ENCODE measurements at regions not wholly inside any gene's neighbourhood (a gene's known extent, or its start where the extent isn't known, plus 50 kb on each side); places are given as distances from the start of the nearest gene placed in this dataset.

DNA sequence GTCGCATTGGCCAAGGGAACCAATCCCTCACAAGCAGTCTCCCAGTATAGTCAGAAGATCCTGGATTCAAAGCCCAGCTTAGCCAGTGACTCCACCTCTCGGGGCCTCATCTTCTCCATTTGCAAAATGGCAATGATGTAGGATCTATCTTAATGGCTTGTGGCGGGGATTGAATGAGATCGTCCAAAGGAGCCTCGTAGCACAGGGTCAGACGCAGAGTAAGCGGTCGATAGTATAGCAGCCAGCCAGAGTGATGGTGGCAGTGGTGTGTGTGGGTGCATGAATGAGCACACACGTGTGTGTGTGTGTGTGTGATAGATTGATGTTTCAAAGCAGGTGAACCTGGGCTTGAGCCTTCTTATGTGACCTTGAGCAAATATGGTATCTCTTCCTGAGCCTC is 79.8 kb upstream of the WNT4 start:
- no peak for DNase-seq

- DNase-seq, result no peak
These were observed 80.3 kb upstream of the WNT4 start for GRCh38 chr1:22223176-22223575.

GRCh38 chr1:22224091-22224490 is 81.2 kb upstream of the WNT4 start:
- DNase-seq, result no peak

DNA sequence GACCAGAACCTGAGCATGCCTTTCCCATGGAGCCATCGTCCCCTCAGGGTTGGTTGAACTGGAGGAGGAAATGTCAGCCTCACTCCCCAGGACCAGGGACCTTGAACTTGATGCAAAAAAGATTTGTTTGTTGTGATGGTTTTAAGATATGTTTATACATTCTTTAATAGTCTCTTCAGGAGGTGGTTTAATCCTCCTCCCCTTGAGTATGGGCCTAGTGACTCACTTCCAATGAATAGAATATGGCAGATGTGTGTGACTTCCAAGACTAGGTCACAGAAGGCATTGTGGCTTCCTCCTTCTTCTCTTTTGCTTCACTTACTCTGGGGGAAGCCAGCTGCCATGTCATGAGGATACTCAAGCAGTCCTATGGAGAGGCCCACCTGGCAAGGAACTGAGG is 81.7 kb upstream of the WNT4 start:
- no peak for DNase-seq

DNA sequence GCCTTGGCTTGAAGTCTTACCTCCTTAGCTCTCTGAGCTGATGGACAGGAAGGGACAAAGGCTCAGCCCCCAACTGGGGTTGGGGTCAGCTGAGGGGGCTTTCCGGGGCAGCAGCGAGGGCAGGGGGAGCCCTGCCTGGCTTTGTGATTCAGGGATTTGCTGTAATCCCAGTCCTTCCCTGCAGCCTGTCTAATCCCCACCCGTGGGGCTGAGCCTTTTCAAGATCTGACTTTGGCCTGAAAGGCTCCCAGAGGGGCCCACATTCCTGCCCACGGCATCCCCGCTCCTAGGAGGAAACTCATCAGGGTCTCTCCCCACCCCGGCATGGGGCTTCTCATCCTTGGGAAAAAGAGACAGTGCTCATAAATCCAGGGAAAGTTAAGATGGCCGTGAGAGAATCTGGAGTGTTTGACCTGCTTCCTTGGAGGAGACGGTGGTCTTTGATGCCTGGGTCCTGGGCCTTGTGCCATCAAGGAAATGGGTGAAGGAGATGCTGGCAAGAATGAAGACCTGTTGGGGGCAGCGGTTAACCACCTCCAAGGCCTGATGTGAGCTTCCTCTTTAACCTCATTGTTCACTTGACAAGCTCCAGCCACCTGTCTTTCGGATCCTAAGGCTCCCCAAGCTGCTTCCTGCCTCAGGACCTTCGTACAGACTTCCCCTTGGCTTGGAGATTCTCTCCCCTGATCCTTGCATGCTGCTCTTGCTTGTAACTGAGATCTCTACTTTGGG is 83.1 kb upstream of the WNT4 start:
- no peak for DNase-seq

- no peak for DNase-seq
These were observed 85.2 kb upstream of the WNT4 start for GRCh38 chr1:22228074-22228473.

- DNase-seq, result no peak
These were observed 85.6 kb upstream of the WNT4 start for GRCh38 chr1:22228505-22228911.

DNA sequence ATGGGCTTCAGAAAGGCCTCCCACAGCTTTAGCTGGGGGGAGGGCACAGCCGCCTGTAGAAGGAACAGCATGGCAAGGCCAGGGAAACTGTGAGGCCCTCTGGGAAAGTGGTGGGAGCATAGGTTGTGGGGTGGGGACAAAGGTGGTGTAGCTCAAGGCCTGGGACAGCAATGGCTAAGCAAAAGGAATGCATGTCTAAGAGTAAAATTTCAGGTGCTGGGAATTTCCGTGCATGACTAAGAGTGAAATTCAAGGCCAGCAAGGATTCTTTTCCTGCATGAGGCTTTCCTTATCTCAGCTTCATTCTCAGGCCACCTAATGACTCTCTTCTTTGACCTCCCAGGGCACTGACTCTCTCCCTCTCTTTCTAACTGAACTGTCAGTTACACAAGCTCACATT is 86.5 kb upstream of the WNT4 start:
- DNase-seq, result no peak

GRCh38 chr1:22231068-22231593 is 88.2 kb upstream of the WNT4 start:
- DNase-seq, result no peak

DNA sequence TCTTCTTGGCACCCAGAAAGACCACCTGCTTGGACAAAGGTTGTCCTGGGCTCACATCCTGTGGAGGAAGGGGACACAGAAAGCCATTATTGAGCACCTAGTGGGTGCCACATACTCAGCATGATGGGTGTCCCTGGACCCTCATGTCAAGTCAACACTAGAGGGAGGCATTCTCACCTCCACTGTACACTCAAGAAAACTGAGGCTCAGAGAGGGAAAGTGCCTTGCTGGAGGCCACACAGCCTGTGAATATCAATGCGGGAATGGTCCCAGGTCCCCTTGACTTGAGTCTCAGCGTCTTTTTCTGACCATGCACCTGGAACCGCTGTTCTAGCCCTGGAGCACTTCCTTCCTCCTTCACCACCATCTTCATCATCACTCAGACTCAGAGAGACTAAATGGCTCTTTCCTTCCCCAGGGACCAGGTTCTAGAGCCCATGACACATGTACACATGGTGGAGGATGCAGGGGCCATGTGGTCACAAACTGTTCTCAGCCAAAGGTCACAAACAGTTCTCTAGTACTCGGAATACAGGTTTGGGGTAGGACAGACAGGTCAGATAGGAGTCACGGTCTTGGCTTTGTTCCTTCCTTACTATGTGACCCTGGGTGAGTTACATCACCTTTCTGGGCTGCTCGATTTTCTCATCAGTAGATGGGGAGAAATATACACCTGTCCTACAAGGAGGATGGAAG is 89.2 kb upstream of the WNT4 start:
- no peak for DNase-seq

- no peak for DNase-seq
These were observed 90.3 kb upstream of the WNT4 start for GRCh38 chr1:22233222-22233621.

- no peak for DNase-seq
These were observed 91.7 kb upstream of the WNT4 start for GRCh38 chr1:22234476-22235030.

DNA sequence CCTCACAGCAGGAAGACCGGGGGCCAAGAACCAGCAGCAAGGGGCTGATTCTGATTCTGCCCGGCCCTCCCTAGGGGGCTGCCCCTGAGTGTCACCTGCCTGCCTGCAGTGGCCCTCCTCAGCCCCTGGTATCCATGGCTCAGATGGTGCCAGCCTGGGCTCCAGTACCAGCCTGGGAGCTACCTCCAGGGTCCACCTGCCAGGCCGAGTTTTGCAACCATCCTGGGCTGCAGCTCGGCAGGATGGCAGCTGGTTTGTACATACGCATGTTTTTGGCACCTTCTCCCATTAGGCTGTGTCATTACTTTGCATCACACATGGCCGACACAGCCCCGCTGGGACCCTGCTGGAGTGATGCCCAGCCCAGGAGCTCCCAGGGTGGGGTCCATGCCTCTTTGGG is 93.3 kb upstream of the WNT4 start:
- DNase-seq, result no peak

DNA sequence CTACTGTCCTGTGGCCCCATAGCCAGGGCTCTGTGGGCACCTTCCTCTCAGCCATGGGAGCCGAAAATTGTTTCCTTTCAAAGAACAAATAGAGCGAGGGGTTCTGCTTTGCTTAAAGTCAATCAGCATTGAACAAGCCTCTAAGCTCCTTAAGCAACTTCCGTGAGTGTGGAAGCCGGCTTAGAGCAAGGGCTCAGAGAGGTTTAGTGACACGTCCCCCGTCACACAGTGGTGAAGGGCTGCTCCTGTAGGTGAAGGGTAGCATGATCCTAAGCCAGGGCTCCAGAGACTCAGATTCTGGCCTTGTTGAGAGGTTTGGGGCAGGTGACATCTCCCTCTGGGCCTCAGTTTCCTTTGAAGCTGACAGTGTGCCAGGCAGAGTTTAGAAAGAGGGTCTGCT is 94.0 kb upstream of the WNT4 start:
- DNase-seq, result no peak

GRCh38 chr1:22237433-22238093 is 94.7 kb upstream of the WNT4 start:
- no peak for DNase-seq

- DNase-seq, result no peak
These were observed 95.7 kb upstream of the WNT4 start for GRCh38 chr1:22238356-22239224.

DNA sequence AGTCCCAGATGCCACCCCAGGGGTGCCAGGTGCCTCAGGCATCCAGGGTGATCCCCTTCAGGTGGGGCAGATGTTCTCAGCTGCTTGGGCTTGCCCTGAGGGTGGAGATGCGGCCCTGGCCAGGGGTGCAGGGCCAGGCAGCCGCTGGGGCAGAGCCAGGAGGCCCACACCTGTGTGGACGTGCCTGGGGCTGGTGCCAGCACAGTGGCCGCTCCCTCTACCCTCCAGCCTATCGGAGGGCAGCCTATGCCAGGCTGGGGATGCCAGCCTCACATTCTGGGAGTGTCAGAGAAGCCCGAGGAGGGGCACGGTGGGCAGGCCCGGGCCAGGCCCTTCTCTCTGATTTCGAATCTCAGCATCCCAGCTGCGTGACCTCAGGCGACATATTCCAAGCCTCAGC is 96.5 kb upstream of the WNT4 start:
- no peak for DNase-seq

DNA sequence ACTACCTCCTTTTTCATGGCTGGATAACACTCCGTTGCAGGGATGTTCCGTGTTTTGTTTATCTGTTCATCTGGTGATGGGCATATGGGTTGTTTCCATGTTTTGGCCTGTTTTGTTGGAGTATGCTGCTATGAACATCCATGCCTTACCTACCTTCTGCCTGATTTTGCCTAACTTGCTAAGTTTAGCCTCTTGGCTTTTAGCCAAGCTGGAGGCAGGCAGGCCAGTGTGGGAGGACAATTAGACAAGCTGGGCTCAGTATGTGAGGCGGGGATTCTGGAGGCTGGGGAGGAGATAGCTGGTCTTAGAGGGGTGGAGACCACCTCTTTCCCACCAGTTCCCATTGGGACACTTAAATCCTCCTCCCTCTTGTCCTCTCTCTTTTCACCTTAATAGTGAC is 98.4 kb upstream of the WNT4 start:
- no peak for DNase-seq

- no peak for DNase-seq
These were observed 98.9 kb upstream of the WNT4 start for GRCh38 chr1:22241811-22242210.

GRCh38 chr1:22245100-22245650 is 102.3 kb upstream of the WNT4 start:
- DNase-seq, result no peak

GRCh38 chr1:22245726-22246125 is 102.8 kb upstream of the WNT4 start:
- DNase-seq, result no peak

- DNase-seq, result no peak
These were observed 104.0 kb upstream of the WNT4 start for GRCh38 chr1:22246755-22247480.
